GM12892 (cell line): ENCODE measurements at regions not wholly inside any gene's neighbourhood (a gene's known extent, or its start where the extent isn't known, plus 50 kb on each side); places are given as distances from the start of the nearest gene placed in this dataset.

ENCODE experiments used
- POLR2AphosphoS5 ChIP-seq: IDR thresholded peaks from 2 replicates; pipeline ENCODE4 v1.6.1; 2011; ENCODE audit warnings: low read depth, low read length, control low read depth
- TAF1 ChIP-seq: IDR thresholded peaks from 2 replicates; pipeline ENCODE4 v1.6.1; 2011; ENCODE audit warnings: low read depth, mild to moderate bottlenecking, control low read depth, low read length, borderline replicate concordance

- TF ChIP-seq POLR2AphosphoS5 (no peak), TAF1 (no peak)
Measured at GRCh38 chr5:138686668-138687067, 66.6 kb upstream of the CTNNA1 start.
